ENCODE measurements at regions not wholly inside any gene's neighbourhood (a gene's known extent, or its start where the extent isn't known, plus 50 kb on each side); places are given as distances from the start of the nearest gene placed in this dataset.

DNA sequence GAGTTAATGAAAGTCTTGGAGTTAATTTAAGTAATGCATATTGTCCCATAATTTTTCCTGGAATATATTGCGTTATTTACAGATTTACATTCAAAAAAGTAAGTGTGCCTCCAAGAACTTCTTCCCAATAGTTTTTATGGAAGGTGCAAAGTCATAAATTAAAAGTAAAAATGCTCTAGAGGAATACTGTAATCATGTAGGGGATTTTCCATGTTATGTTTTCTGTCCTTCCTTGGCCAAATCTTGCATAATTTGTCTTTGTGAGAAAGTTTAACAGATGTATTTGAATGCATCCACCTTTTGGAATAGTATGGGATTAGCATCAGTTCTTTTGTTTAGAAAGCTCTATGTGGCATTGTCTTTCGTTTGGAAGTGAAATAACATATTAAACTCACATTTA, 144.1 kb upstream of the GIMD1 start:
- DNase-seq: no peak

- DNase-seq: no peak
Observed at GRCh38 chr4:106507440-106507839, 138.9 kb upstream of the GIMD1 start.

DNA sequence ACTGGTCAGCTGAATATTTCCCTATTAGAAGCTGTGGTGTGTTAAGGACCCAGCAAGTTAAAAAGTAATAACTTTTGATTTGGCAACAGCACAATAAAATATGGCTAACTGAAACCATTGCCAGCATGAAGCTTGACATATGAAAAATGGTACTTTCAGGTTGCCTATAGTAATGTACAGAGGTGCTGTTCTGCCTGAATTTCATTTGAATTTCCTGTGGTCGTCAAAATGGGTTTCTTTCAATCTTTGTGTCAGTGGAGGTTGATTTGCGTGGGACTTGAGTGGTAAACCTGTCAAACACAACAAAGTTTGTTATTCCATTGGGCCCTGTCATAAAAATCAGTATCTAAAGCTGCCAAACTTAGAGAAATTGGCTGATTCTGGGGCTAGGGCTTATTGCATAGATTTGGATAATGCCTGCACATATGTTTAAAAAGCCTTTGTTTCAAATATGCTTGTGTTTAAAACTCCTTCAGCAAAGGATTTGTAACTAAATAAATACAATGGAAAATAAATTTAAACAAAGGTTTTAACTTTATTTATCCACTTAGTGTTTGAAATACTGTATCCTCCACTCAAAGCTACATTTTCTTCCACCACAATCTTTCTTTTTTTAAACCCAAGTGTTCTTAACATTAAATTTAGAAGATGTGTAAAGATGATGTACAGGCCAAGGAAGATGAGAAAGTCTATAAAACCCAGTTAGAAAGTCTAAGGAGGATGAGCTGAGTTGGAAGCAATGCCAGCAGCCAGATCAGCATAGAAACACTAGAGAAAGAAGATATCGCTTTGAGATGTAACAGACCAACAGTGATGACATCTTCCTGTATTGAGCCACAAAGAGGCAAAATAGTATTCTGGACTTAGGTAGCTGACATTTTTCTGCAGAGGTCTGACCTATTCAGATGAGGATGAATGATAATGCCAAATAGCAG, 134.8 kb upstream of the GIMD1 start:
- DNase-seq: no peak

DNA sequence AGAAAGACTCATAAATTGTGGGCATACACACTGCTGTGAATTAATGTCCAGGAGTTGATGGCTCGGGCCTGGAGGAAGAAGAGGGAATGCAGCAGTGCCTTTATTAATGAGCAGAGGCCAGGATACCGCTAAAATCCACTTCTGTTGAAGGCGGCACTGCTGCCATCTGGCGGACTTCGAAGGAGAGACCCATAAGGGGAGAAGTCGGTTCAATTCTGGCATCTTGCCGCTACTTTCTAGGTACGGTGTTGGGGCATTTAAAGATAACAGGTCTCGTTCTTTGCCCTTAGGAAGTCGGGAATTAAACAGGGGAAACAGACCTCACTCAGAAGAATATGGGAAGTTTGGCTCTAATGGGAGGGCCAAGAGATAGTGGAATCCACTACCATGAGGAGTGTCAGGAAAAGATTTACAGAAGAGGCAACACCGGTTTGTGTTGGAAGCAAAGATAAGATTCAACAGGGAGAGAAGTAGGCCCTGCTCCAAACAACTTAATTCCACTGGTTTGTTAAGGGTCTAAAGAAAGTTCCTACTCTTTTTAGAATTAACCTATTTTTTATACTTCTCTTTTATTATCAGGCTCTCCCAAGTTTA, 133.6 kb upstream of the GIMD1 start:
- DNase-seq: peak; percentile 69

GRCh38 chr4:106497271-106497670, 128.7 kb upstream of the GIMD1 start:
- DNase-seq: peak; percentile 35

- DNase-seq: peak; percentile 39
Observed at GRCh38 chr4:106496061-106496460, 127.5 kb upstream of the GIMD1 start.

DNA sequence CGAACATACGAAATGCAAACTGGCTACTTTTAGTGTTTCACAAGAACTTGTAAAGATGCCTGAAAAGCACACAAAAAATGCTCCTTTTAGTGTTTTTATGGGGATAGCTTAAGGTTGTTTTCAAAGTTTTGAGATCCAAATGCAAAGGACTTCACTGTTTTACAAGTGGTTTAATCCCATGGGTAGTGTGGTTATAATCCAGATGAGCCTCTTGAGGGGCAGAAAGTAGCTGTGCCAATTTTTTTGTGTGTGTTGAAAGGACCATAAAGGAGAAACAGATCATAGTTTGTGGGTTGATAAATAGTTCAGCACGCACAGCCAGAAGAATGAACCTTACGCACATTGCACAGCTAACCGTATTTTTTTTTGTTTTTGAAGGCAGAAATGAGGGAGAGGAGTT, 126.9 kb upstream of the GIMD1 start:
- DNase-seq: peak; percentile 98

GRCh38 chr4:106494066-106494465, 125.5 kb upstream of the GIMD1 start:
- peak; percentile 79 for DNase-seq

- DNase-seq: peak; percentile 57
Observed at GRCh38 chr4:106493086-106493485, 124.5 kb upstream of the GIMD1 start.

- no peak for DNase-seq
Observed at GRCh38 chr4:106486533-106486932, 118.0 kb upstream of the GIMD1 start.

DNA sequence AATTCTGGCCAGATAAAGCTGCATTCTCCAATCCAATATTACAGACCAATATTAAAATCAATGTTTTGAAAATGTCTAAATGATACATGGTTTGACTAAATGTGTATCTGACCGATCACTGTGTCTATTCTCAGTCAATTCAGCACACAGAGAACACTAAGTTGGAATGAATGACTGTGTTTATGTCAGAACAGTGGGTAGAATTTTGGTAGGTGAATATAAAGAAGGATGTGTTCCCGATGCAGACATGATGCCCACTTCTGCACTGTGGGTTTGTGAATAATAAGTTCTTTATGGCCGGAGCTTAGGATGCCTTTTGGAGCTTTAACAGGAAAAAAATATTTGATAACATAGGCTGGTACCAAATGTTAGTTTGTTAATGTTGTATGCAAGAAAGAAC, 113.2 kb upstream of the GIMD1 start:
- DNase-seq: no peak

GRCh38 chr4:106478152-106478551, 109.6 kb upstream of the GIMD1 start:
- no peak for DNase-seq

DNA sequence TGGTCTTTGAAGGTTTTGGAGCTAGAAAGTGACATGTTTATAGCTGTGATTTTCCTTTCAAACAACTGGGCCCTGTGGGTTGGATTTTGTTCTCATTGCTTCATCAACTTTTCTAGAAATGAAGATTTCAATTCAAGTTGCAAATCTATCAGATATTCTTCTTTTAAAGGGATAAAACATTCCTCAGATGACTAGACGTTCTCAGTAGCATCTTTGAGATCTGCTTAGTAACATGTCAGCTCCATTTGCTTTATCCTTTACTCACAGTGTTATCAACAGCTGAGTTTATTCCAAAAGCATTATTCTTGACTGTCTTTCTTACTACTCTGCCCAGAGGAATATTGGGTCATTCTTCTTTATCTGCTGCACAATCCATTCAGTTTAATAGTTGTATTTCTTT, 108.2 kb upstream of the GIMD1 start:
- DNase-seq: no peak

GRCh38 chr4:106473515-106473914, 104.9 kb upstream of the GIMD1 start:
- DNase-seq: no peak

GRCh38 chr4:106471151-106471550, 102.6 kb upstream of the GIMD1 start:
- DNase-seq: no peak

GRCh38 chr4:106463622-106464021, 95.0 kb upstream of the GIMD1 start:
- DNase-seq: no peak

- no peak for DNase-seq
Observed at GRCh38 chr4:106454581-106454980, 86.0 kb upstream of the GIMD1 start.

DNA sequence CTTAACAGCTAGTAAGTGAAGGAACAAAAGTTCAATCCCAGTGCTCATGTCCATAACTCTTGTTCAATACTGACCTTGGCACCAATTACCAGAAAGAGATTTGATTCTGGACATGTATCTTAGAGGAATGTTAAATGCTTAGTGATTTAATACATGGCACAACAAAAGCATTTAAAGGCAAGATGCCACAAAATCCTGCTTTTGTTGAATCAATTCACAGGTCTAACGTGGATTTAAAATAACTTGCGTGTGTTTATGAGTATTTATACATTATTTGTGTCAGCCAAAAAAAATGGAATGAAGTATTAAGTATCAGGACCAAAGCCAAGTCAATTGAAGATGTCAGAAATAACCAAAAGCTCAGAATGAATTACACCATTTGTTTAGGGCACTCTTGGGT, 85.4 kb upstream of the GIMD1 start:
- no peak for DNase-seq

DNA sequence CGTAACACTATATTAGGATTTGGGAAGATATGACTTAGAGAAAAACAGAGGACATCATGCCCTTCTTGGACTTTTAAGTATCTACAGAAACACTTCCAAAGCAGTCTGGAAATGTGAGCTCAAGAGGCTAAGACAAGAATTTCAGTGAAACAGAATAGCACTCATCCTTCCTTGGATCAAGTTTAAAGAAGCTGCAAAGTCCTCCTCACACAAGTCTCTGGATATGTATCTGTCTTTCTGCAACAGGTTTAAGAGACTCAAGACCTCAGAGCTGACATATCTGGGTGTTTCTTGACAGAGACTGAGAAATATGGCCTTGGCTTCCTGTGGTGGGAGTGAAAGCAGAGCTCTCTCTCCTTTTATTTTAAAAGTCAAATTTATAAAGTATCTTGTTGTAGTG, 82.5 kb upstream of the GIMD1 start:
- no peak for DNase-seq

GRCh38 chr4:106450249-106450648, 81.7 kb upstream of the GIMD1 start:
- DNase-seq: peak; percentile 33

GRCh38 chr4:106444557-106444956, 76.0 kb upstream of the GIMD1 start:
- DNase-seq: peak; percentile 83

DNA sequence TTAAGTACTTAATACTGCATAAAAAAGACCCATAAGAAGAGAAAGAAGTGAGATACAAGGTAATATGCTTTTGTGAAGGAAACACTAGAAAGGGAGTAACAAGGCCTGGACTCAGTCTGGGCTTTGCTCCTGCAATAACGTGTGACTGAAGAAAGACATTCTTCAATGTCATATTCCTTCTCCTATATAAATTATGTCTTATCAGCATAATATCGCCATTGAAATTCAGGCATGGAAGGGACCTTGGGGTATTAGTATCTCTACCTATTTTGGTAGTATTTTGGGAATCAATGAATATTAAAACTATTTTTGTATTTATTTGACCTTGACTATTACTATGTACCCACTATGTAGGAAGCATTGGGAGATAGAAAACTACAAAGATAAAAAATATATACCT, 62.2 kb upstream of the GIMD1 start:
- DNase-seq: no peak

GRCh38 chr4:106429885-106430284, 61.3 kb upstream of the GIMD1 start:
- no peak for DNase-seq

DNA sequence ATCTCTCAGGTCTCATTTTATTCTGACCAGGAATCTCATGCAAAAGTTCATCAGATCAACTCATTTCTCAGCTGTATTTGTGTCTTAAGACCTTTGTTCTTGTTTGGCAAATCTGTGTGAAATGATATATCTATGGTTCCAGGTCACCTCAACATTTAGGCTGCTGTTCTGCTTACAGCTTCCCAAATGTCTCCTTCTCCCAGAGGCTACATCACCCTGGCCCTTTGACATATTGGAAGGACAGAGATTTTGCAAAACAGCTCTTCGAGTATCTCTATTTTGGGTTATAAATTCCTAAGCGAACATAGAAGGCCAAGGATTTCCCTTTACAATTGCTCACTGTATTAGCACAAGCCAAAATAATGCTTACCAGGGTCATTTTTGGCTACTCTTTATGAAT, 57.5 kb upstream of the GIMD1 start:
- no peak for DNase-seq

- no peak for DNase-seq
Observed at GRCh38 chr4:106425576-106425975, 57.0 kb upstream of the GIMD1 start.

Data from fibroblast of upper back skin (primary cell).